ENCODE measurements at regions not wholly inside any gene's neighbourhood (a gene's known extent, or its start where the extent isn't known, plus 50 kb on each side); places are given as distances from the start of the nearest gene placed in this dataset.

- H3K9me2 ChIP-seq (replicated peaks; ENCODE audit: insufficient read depth, low read length), result no peaks in the 10 kb centered on the region
- no peak overlapping the region for H2AFZ ChIP-seq (ENCODE audit: low read length)
- H3K4me2 ChIP-seq (ENCODE audit: low read depth, low read length, poor library complexity, severe bottlenecking), result no peak overlapping the region
- no peak overlapping the region for H3K9ac ChIP-seq (ENCODE audit: low read length)
- no peak for DNase-seq
- no peak overlapping the region for H3K4me3 ChIP-seq (ENCODE audit: low read length)
- H3K9me3 ChIP-seq (ENCODE audit: low read length), result no peaks in the 10 kb centered on the region
- H3K4me1 ChIP-seq (ENCODE audit: low read length), result no peaks in the 10 kb centered on the region
- H3K79me2 ChIP-seq (ENCODE audit: low read length), result no peaks in the 10 kb centered on the region
- H3K27me3 ChIP-seq (ENCODE audit: low read length), result no peaks in the 10 kb centered on the region
- no peaks in the 10 kb centered on the region for H3K36me3 ChIP-seq (ENCODE audit: insufficient read depth, low read length)
- H4K20me1 ChIP-seq (ENCODE audit: insufficient read depth, low read depth, low read length), result no peaks in the 10 kb centered on the region
- H3K27ac ChIP-seq (ENCODE audit: low read length), result no peak overlapping the region
Observed at GRCh38 chr3:159151130-159151529, 349.3 kb downstream of the MFSD1 start.

- no peak overlapping the region for H3K4me3 ChIP-seq (ENCODE audit: low read length)
- no peaks in the 10 kb centered on the region for H3K79me2 ChIP-seq (ENCODE audit: low read length)
- H3K9me3 ChIP-seq (ENCODE audit: low read length), result no peaks in the 10 kb centered on the region
- no peaks in the 10 kb centered on the region for H4K20me1 ChIP-seq (ENCODE audit: insufficient read depth, low read depth, low read length)
- H3K9ac ChIP-seq (ENCODE audit: low read length), result no peak overlapping the region
- H3K27ac ChIP-seq (ENCODE audit: low read length), result no peak overlapping the region
- DNase-seq, result no peak
- no peaks in the 10 kb centered on the region for H3K27me3 ChIP-seq (ENCODE audit: low read length)
- H2AFZ ChIP-seq (ENCODE audit: low read length), result no peak overlapping the region
- H3K36me3 ChIP-seq (ENCODE audit: insufficient read depth, low read length), result no peaks in the 10 kb centered on the region
- no peaks in the 10 kb centered on the region for H3K9me2 ChIP-seq (replicated peaks; ENCODE audit: insufficient read depth, low read length)
- no peak overlapping the region for H3K4me2 ChIP-seq (ENCODE audit: low read depth, low read length, poor library complexity, severe bottlenecking)
- H3K4me1 ChIP-seq (ENCODE audit: low read length), result no peaks in the 10 kb centered on the region
Observed at GRCh38 chr3:159157275-159157674, 355.4 kb downstream of the MFSD1 start.

GRCh38 chr3:159158213-159158612, 356.4 kb downstream of the MFSD1 start:
- H3K9ac ChIP-seq (ENCODE audit: low read length), result no peak overlapping the region
- H3K79me2 ChIP-seq (ENCODE audit: low read length), result no peaks in the 10 kb centered on the region
- no peaks in the 10 kb centered on the region for H3K27me3 ChIP-seq (ENCODE audit: low read length)
- H2AFZ ChIP-seq (ENCODE audit: low read length), result no peak overlapping the region
- no peaks in the 10 kb centered on the region for H3K36me3 ChIP-seq (ENCODE audit: insufficient read depth, low read length)
- H3K27ac ChIP-seq (ENCODE audit: low read length), result no peak overlapping the region
- H3K4me1 ChIP-seq (ENCODE audit: low read length), result no peaks in the 10 kb centered on the region
- no peak overlapping the region for H3K4me3 ChIP-seq (ENCODE audit: low read length)
- peak; percentile 41 for DNase-seq
- no peak overlapping the region for H3K4me2 ChIP-seq (ENCODE audit: low read depth, low read length, poor library complexity, severe bottlenecking)
- H4K20me1 ChIP-seq (ENCODE audit: insufficient read depth, low read depth, low read length), result no peaks in the 10 kb centered on the region
- no peaks in the 10 kb centered on the region for H3K9me2 ChIP-seq (replicated peaks; ENCODE audit: insufficient read depth, low read length)
- H3K9me3 ChIP-seq (ENCODE audit: low read length), result no peaks in the 10 kb centered on the region

GRCh38 chr3:159158801-159159200, 356.9 kb downstream of the MFSD1 start:
- H3K4me3 ChIP-seq (ENCODE audit: low read length), result no peak overlapping the region
- no peaks in the 10 kb centered on the region for H3K9me3 ChIP-seq (ENCODE audit: low read length)
- no peaks in the 10 kb centered on the region for H3K27me3 ChIP-seq (ENCODE audit: low read length)
- H2AFZ ChIP-seq (ENCODE audit: low read length), result no peak overlapping the region
- H3K9me2 ChIP-seq (replicated peaks; ENCODE audit: insufficient read depth, low read length), result no peaks in the 10 kb centered on the region
- no peaks in the 10 kb centered on the region for H4K20me1 ChIP-seq (ENCODE audit: insufficient read depth, low read depth, low read length)
- H3K79me2 ChIP-seq (ENCODE audit: low read length), result no peaks in the 10 kb centered on the region
- H3K36me3 ChIP-seq (ENCODE audit: insufficient read depth, low read length), result no peaks in the 10 kb centered on the region
- DNase-seq, result no peak
- H3K9ac ChIP-seq (ENCODE audit: low read length), result no peak overlapping the region
- H3K4me2 ChIP-seq (ENCODE audit: low read depth, low read length, poor library complexity, severe bottlenecking), result no peak overlapping the region
- no peak overlapping the region for H3K27ac ChIP-seq (ENCODE audit: low read length)
- no peaks in the 10 kb centered on the region for H3K4me1 ChIP-seq (ENCODE audit: low read length)

GRCh38 chr3:159159546-159159945, 357.7 kb downstream of the MFSD1 start:
- Histone ChIP-seq H3K27ac (ENCODE audit: low read length) (no peak overlapping the region), H3K27me3 (ENCODE audit: low read length) (no peaks in the 10 kb centered on the region), H3K79me2 (ENCODE audit: low read length) (no peaks in the 10 kb centered on the region), H2AFZ (ENCODE audit: low read length) (no peak overlapping the region), H3K9me3 (ENCODE audit: low read length) (no peaks in the 10 kb centered on the region), H3K36me3 (ENCODE audit: insufficient read depth, low read length) (no peaks in the 10 kb centered on the region), H3K9ac (ENCODE audit: low read length) (no peak overlapping the region), H4K20me1 (ENCODE audit: insufficient read depth, low read depth, low read length) (no peaks in the 10 kb centered on the region), H3K4me3 (ENCODE audit: low read length) (no peak overlapping the region), H3K9me2 (replicated peaks; ENCODE audit: insufficient read depth, low read length) (no peaks in the 10 kb centered on the region), H3K4me1 (ENCODE audit: low read length) (no peaks in the 10 kb centered on the region), H3K4me2 (ENCODE audit: low read depth, low read length, poor library complexity, severe bottlenecking) (no peak overlapping the region)
- no peak for DNase-seq

- Histone ChIP-seq H3K9me2 (replicated peaks; ENCODE audit: insufficient read depth, low read length) (no peaks in the 10 kb centered on the region), H3K27me3 (ENCODE audit: low read length) (no peaks in the 10 kb centered on the region), H3K79me2 (ENCODE audit: low read length) (no peaks in the 10 kb centered on the region), H3K36me3 (ENCODE audit: insufficient read depth, low read length) (no peaks in the 10 kb centered on the region), H3K4me1 (ENCODE audit: low read length) (peaks cover 6% of the 10 kb centered on the region), H3K27ac (ENCODE audit: low read length) (no peak overlapping the region), H3K4me3 (ENCODE audit: low read length) (no peak overlapping the region), H3K4me2 (ENCODE audit: low read depth, low read length, poor library complexity, severe bottlenecking) (no peak overlapping the region), H4K20me1 (ENCODE audit: insufficient read depth, low read depth, low read length) (no peaks in the 10 kb centered on the region), H3K9me3 (ENCODE audit: low read length) (no peaks in the 10 kb centered on the region), H2AFZ (ENCODE audit: low read length) (no peak overlapping the region), H3K9ac (ENCODE audit: low read length) (no peak overlapping the region)
- no peak for DNase-seq
Observed at GRCh38 chr3:159163656-159164055, 361.8 kb downstream of the MFSD1 start.

GRCh38 chr3:159165961-159166360, 364.1 kb downstream of the MFSD1 start:
- Histone ChIP-seq H3K9me3 (ENCODE audit: low read length) (no peaks in the 10 kb centered on the region), H3K4me2 (ENCODE audit: low read depth, low read length, poor library complexity, severe bottlenecking) (no peak overlapping the region), H3K79me2 (ENCODE audit: low read length) (no peaks in the 10 kb centered on the region), H2AFZ (ENCODE audit: low read length) (no peak overlapping the region), H3K36me3 (ENCODE audit: insufficient read depth, low read length) (no peaks in the 10 kb centered on the region), H3K4me3 (ENCODE audit: low read length) (no peak overlapping the region), H3K9ac (ENCODE audit: low read length) (no peak overlapping the region), H3K9me2 (replicated peaks; ENCODE audit: insufficient read depth, low read length) (no peaks in the 10 kb centered on the region), H3K27me3 (ENCODE audit: low read length) (no peaks in the 10 kb centered on the region), H4K20me1 (ENCODE audit: insufficient read depth, low read depth, low read length) (no peaks in the 10 kb centered on the region), H3K27ac (ENCODE audit: low read length) (no peak overlapping the region), H3K4me1 (ENCODE audit: low read length) (peaks cover 6% of the 10 kb centered on the region)
- DNase-seq, result no peak

GRCh38 chr3:159166899-159167586, 365.2 kb downstream of the MFSD1 start:
- H4K20me1 ChIP-seq (ENCODE audit: insufficient read depth, low read depth, low read length), result no peaks in the 10 kb centered on the region
- H3K27ac ChIP-seq (ENCODE audit: low read length), result no peak overlapping the region
- H3K9ac ChIP-seq (ENCODE audit: low read length), result no peak overlapping the region
- no peak overlapping the region for H2AFZ ChIP-seq (ENCODE audit: low read length)
- no peak overlapping the region for H3K4me3 ChIP-seq (ENCODE audit: low read length)
- no peaks in the 10 kb centered on the region for H3K79me2 ChIP-seq (ENCODE audit: low read length)
- no peaks in the 10 kb centered on the region for H3K36me3 ChIP-seq (ENCODE audit: insufficient read depth, low read length)
- H3K4me1 ChIP-seq (ENCODE audit: low read length), result peaks cover 6% of the 10 kb centered on the region
- H3K9me3 ChIP-seq (ENCODE audit: low read length), result no peaks in the 10 kb centered on the region
- DNase-seq, result no peak
- no peak overlapping the region for H3K4me2 ChIP-seq (ENCODE audit: low read depth, low read length, poor library complexity, severe bottlenecking)
- no peaks in the 10 kb centered on the region for H3K27me3 ChIP-seq (ENCODE audit: low read length)
- no peaks in the 10 kb centered on the region for H3K9me2 ChIP-seq (replicated peaks; ENCODE audit: insufficient read depth, low read length)
